ENCODE measurements at regions not wholly inside any gene's neighbourhood (a gene's known extent, or its start where the extent isn't known, plus 50 kb on each side); places are given as distances from the start of the nearest gene placed in this dataset.

- Histone ChIP-seq H2BK20ac (ENCODE audit: low read depth, low read length) (no peak overlapping the region), H3K4me2 (ENCODE audit: low read depth, low read length) (no peak overlapping the region), H3K56ac (ENCODE audit: extremely low read depth, insufficient read depth, low read length) (no peak overlapping the region), H2AFZ (replicated peaks; ENCODE audit: low read length, poor library complexity) (no peak overlapping the region), H3K23ac (ENCODE audit: low read depth, low read length) (no peak overlapping the region), H4K5ac (ENCODE audit: low read depth, low read length) (no peak overlapping the region), H4K20me1 (ENCODE audit: insufficient read depth, low read length) (no peaks in the 10 kb centered on the region), H3K27ac (ENCODE audit: insufficient read depth, low read length) (no peak overlapping the region), H3K14ac (replicated peaks; ENCODE audit: low read depth, low read length) (no peak overlapping the region), H3K4ac (ENCODE audit: low read depth, low read length) (no peak overlapping the region), H3K18ac (ENCODE audit: low read depth, low read length) (no peak overlapping the region), H3K9me3 (ENCODE audit: control insufficient read depth, insufficient read depth, low read length) (0 out of 2 replicates have a peak, but pooled peaks cover 2% of the 10 kb centered on the region), H2AK5ac (ENCODE audit: low read depth, low read length) (no peak overlapping the region), H3K9ac (ENCODE audit: low read depth, low read length) (no peak overlapping the region), H2AK9ac (replicated peaks; ENCODE audit: low read depth, low read length, poor library complexity) (no peak overlapping the region), H3K27me3 (ENCODE audit: control insufficient read depth, insufficient read depth, low read length) (no peaks in the 10 kb centered on the region), H2BK5ac (ENCODE audit: low read depth, low read length, poor library complexity, severe bottlenecking) (no peak overlapping the region), H3K4me1 (ENCODE audit: control insufficient read depth, insufficient read depth, low read length) (no peaks in the 10 kb centered on the region), H3K79me1 (ENCODE audit: low read depth in 1 of 2, low read length in 2 of 2) (no peaks in the 10 kb centered on the region), H3K4me3 (ENCODE audit: insufficient read depth, low read depth, low read length) (no peak overlapping the region), H4K91ac (ENCODE audit: insufficient read depth, low read depth, low read length) (no peak overlapping the region), H3K9me1 (ENCODE audit: insufficient read depth, low read length) (no peaks in the 10 kb centered on the region), H3K36me3 (ENCODE audit: control insufficient read depth, insufficient read depth, low read length) (no peaks in the 10 kb centered on the region), H2BK15ac (ENCODE audit: low read depth, low read length) (no peak overlapping the region), H4K8ac (ENCODE audit: low read depth in 2 of 2, low read length in 2 of 2) (no peak overlapping the region), H2BK120ac (ENCODE audit: low read depth, low read length) (no peak overlapping the region)
- DNase-seq (no peak), ATAC-seq (ENCODE audit: low read depth) (no peak)
- intact Hi-C loops (cut with micrococcal nuclease) (no loop called here), in situ Hi-C loops (cut with MboI; ENCODE audit: low sequenced_read_pairs) (no loop called here), dilution Hi-C loops (cut with HindIII; ENCODE audit: low sequenced_read_pairs, unreplicated experiment) (no loop called here)
- TF ChIP-seq USF2 (IDR thresholded peaks at IDR 0.05; ENCODE audit: low read depth, low read length) (no peak), RCOR1 (IDR thresholded peaks at IDR 0.05; ENCODE audit: insufficient replicate concordance, low read length) (no peak), CTCF (conservative IDR thresholded peaks at IDR 0.05; ENCODE audit: low read depth, low read length) (no peak), CEBPB (IDR thresholded peaks at IDR 0.05; ENCODE audit: low read depth, low read length) (no peak), CHD1 (IDR thresholded peaks at IDR 0.05; ENCODE audit: low read depth, low read length) (no peak), MXI1 (IDR thresholded peaks at IDR 0.05; ENCODE audit: borderline replicate concordance, low read depth, low read length) (no peak), BHLHE40 (IDR thresholded peaks at IDR 0.05; ENCODE audit: low read depth, low read length) (no peak), MAFK (IDR thresholded peaks at IDR 0.05; ENCODE audit: low read depth, low read length) (no peak), NFE2L2 (IDR thresholded peaks at IDR 0.05; ENCODE audit: low read depth, low read length) (no peak), FOS (IDR thresholded peaks at IDR 0.05; ENCODE audit: low read depth, low read length) (no peak), RFX5 (IDR thresholded peaks at IDR 0.05; ENCODE audit: low read depth, low read length) (no peak), MAZ (IDR thresholded peaks at IDR 0.05; ENCODE audit: borderline replicate concordance, low read depth, low read length) (no peak), RAD21 (IDR thresholded peaks at IDR 0.05; ENCODE audit: low read length) (no peak), POLR2A (IDR thresholded peaks at IDR 0.05; ENCODE audit: low read depth, low read length) (no peak)
- CTCF ChIA-PET: no interaction called here
- BruUV-seq (replicated peaks): no TSS peak
- no CpG with 5 or more reads among the region's 1 CpG for WGBS, 2 experiments (ENCODE audit: extremely low coverage in 2 of 2, insufficient read length in 1 of 2)
- POLR2A ChIA-PET (ENCODE audit: unreplicated experiment): no interaction called here
These were observed 408.7 kb upstream of the RIOK2 start for GRCh38 chr5:97591781-97592180.
